ENCODE measurements at regions not wholly inside any gene's neighbourhood (a gene's known extent, or its start where the extent isn't known, plus 50 kb on each side); places are given as distances from the start of the nearest gene placed in this dataset.

DNA sequence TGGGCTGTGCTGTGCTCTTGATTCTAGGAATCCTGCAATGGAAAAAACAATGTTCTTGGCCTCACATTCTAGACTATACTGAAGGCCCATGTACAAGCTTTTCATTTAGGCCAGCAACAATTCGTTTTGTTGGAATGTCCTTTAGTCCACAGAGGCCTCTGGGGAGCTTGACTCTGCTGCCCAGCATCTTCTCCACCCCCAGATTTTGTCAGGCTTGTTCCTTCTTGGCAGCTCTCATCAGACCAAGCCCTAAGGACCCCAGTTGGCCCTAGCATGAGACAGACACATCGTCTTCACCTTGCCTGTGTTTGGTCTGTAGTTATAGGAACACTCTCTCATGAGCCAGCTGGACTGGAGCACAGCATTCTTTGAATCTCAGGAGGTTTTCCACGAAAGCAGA, 300.1 kb downstream of the VRK1 start:
- TF ChIP-seq, protein P1, sequence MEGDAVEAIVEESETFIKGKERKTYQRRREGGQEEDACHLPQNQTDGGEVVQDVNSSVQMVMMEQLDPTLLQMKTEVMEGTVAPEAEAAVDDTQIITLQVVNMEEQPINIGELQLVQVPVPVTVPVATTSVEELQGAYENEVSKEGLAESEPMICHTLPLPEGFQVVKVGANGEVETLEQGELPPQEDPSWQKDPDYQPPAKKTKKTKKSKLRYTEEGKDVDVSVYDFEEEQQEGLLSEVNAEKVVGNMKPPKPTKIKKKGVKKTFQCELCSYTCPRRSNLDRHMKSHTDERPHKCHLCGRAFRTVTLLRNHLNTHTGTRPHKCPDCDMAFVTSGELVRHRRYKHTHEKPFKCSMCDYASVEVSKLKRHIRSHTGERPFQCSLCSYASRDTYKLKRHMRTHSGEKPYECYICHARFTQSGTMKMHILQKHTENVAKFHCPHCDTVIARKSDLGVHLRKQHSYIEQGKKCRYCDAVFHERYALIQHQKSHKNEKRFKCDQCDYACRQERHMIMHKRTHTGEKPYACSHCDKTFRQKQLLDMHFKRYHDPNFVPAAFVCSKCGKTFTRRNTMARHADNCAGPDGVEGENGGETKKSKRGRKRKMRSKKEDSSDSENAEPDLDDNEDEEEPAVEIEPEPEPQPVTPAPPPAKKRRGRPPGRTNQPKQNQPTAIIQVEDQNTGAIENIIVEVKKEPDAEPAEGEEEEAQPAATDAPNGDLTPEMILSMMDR (IDR thresholded peaks at IDR 0.05; ENCODE audit: insufficient read depth in 1 of 2, low read depth in 1 of 2, low read length in 1 of 2, severe bottlenecking in 1 of 2, unreplicated experiment in 1 of 2), result no peak
- Mint-ChIP-seq H3K27me3 (ENCODE audit: insufficient read depth, unreplicated experiment) (no peaks in the 10 kb centered on the region), H3K27ac (ENCODE audit: unreplicated experiment) (no peak overlapping the region), H3K4me3 (ENCODE audit: unreplicated experiment) (no peak overlapping the region), H3K36me3 (ENCODE audit: insufficient read depth, unreplicated experiment) (no peaks in the 10 kb centered on the region), H3K9me3 (ENCODE audit: unreplicated experiment) (no peaks in the 10 kb centered on the region), H3K4me1 (ENCODE audit: low read depth, unreplicated experiment) (no peaks in the 10 kb centered on the region)
- ChIA-PET POLR2A (no interaction called here), CTCF (no interaction called here)
- Histone ChIP-seq H3K36me3 (ENCODE audit: control insufficient read depth, insufficient read depth, low read length) (no peaks in the 10 kb centered on the region), H3K9me3 (no peaks in the 10 kb centered on the region), H3K4me1 (no peaks in the 10 kb centered on the region), H3K27me3 (replicated peaks; ENCODE audit: control insufficient read depth, insufficient read depth, low read length) (no peaks in the 10 kb centered on the region), H3K4me3 (ENCODE audit: low read depth, low read length) (no peak overlapping the region)
- no peak for DNase-seq
- intact Hi-C loops (cut with micrococcal nuclease; ENCODE audit: unreplicated experiment), result no loop called here
- BruUV-seq (replicated peaks), result no TSS peak

DNA sequence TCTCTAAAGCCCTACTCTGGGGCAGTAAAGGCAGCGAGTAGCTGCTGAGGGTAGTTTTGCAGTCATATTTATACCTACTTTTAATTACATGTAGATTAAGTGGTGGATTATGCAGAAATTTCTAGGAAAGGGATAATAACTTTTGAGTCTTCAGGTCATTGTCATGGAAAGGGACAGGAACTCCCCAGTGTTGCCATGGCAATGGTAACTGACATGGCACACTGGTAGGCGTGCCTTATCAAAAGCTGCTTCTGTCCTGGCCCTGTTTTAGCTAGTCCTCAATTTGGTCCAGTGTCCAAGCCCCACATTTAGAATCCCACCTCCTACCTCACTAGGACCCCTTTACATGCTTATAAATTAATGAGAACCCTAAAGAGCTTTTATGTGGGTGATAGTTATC, 303.1 kb downstream of the VRK1 start:
- Mint-ChIP-seq H3K4me3 (ENCODE audit: unreplicated experiment) (no peak overlapping the region), H3K9me3 (ENCODE audit: unreplicated experiment) (no peaks in the 10 kb centered on the region), H3K4me1 (ENCODE audit: low read depth, unreplicated experiment) (no peaks in the 10 kb centered on the region), H3K27ac (ENCODE audit: unreplicated experiment) (no peak overlapping the region), H3K36me3 (ENCODE audit: insufficient read depth, unreplicated experiment) (no peaks in the 10 kb centered on the region), H3K27me3 (ENCODE audit: insufficient read depth, unreplicated experiment) (peaks cover 6% of the 10 kb centered on the region)
- POLR2A ChIA-PET, result no interaction called here
- no peak for DNase-seq
- intact Hi-C loops (cut with micrococcal nuclease; ENCODE audit: unreplicated experiment), result no loop called here
- Histone ChIP-seq H3K36me3 (ENCODE audit: control insufficient read depth, insufficient read depth, low read length) (no peaks in the 10 kb centered on the region), H3K4me3 (ENCODE audit: low read depth, low read length) (no peak overlapping the region), H3K27me3 (replicated peaks; ENCODE audit: control insufficient read depth, insufficient read depth, low read length) (no peaks in the 10 kb centered on the region), H3K4me1 (no peaks in the 10 kb centered on the region), H3K9me3 (no peaks in the 10 kb centered on the region)
- no TSS peak for BruUV-seq (replicated peaks)
- TF ChIP-seq, protein P1 (IDR thresholded peaks at IDR 0.05; ENCODE audit: insufficient read depth in 1 of 2, low read depth in 1 of 2, low read length in 1 of 2, severe bottlenecking in 1 of 2, unreplicated experiment in 1 of 2), result no peak
- CTCF ChIA-PET, result no interaction called here

DNA sequence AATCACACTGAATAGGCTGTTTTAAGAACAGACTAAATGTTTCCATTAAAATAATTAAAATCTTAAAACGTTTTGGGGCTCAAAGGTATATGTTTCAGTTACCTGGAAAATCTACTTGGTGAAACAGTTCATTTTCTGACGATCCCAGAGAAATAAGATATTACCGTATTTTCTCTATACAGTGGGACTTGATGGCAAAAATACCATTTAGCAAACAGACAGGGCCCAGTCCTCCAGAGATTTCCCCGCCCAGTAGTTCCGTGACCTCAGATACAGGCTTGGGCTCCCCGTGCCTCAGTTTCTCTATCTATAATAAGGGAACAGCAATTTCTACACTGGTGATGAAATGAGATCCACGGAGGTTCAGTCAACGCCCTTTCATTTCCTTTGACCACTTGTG, 304.4 kb downstream of the VRK1 start:
- TF ChIP-seq, protein P1 (IDR thresholded peaks at IDR 0.05; ENCODE audit: insufficient read depth in 1 of 2, low read depth in 1 of 2, low read length in 1 of 2, severe bottlenecking in 1 of 2, unreplicated experiment in 1 of 2), result no peak
- Histone ChIP-seq H3K9me3 (no peaks in the 10 kb centered on the region), H3K27me3 (replicated peaks; ENCODE audit: control insufficient read depth, insufficient read depth, low read length) (no peaks in the 10 kb centered on the region), H3K4me3 (ENCODE audit: low read depth, low read length) (no peak overlapping the region), H3K36me3 (ENCODE audit: control insufficient read depth, insufficient read depth, low read length) (no peaks in the 10 kb centered on the region), H3K4me1 (no peaks in the 10 kb centered on the region)
- H3K27me3 Mint-ChIP-seq (ENCODE audit: insufficient read depth, unreplicated experiment), result peaks cover 6% of the 10 kb centered on the region
- DNase-seq, result no peak
- no TSS peak for BruUV-seq (replicated peaks)
- H3K9me3 Mint-ChIP-seq (ENCODE audit: unreplicated experiment), result no peaks in the 10 kb centered on the region
- ChIA-PET POLR2A (no interaction called here), CTCF (no interaction called here)
- no peak overlapping the region for H3K4me3 Mint-ChIP-seq (ENCODE audit: unreplicated experiment)
- intact Hi-C loops (cut with micrococcal nuclease; ENCODE audit: unreplicated experiment), result no loop called here
- no peak overlapping the region for H3K27ac Mint-ChIP-seq (ENCODE audit: unreplicated experiment)
- no peaks in the 10 kb centered on the region for H3K36me3 Mint-ChIP-seq (ENCODE audit: insufficient read depth, unreplicated experiment)
- H3K4me1 Mint-ChIP-seq (ENCODE audit: low read depth, unreplicated experiment), result no peaks in the 10 kb centered on the region

Measured in Caco-2 (cell line).